ENCODE measurements at regions not wholly inside any gene's neighbourhood (a gene's known extent, or its start where the extent isn't known, plus 50 kb on each side); places are given as distances from the start of the nearest gene placed in this dataset.
A peak's percentile ranks its signal among the peaks of the same experiment; 100 is the strongest.
"Not testable (repeated sequence)": the region's sequence is repeated elsewhere in the genome, so short reads cannot be mapped to it uniquely, and the experiment has no call there.

DNA sequence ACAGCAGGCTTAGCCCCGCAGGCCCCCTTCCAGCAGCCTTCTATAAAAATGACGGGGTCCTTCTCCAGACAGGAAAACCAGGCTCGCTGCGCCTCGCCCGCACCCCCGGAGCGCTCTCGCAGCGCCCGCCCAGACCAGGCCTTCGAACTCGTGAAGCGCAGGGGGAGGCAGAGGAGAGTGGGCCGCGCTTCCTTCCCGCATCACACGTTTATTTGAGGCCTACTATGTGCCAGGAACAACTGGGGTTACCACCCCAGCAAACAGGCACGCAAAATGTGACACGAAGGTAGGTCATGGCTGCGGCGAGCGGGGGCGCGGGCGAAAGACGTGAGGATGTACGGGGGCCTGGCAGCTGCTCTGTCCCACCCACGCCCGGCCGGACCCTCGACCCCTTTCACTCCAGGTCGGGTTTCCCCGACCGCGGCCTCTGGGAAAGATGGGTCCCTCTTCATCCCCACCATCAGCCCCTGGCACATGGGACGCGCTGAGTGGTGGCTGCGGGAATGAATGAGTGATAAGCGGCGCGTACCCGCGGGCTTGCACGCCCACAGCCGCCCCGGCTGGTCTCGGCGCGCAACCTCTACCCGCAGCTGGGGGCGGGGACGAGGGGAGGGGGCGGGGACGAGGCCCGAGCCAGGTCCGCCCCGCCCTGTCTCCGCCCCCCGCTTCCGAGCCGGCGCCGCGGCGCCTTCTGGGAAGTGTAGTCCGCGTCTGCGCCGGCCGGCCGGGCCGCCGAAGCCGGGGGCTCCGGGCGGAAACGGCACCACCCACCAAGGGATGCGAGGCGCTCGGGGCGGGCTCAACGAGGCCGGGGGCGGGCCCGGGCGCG lies 59.1 kb downstream of the ZNF467 start:
- peak; percentile 22 for DNase-seq (ENCODE audit: low read depth)

DNA sequence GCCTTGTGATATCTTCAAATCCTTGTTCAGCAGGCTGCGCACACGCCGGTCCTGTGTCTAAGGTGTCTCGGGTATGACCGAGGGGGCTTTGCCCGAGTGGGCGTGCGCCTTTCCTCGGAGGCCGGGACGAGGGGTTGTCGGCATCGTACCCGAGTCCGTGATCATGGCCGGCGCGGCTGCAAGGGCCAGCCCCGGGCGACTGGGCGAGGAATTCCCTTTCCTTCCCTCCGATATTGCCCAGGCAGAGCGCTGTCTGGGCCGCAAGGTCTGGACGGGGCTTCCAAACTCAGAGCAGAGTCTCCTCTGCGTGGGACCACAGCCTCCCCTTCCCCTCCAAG lies 59.7 kb downstream of the ZNF467 start:
- DNase-seq (ENCODE audit: low read depth) = no peak

- no peak for DNase-seq (ENCODE audit: low read depth)
These were observed 60.2 kb downstream of the ZNF467 start for GRCh38 chr7:149713061-149713730.

GRCh38 chr7:149708026-149708425 lies 65.4 kb downstream of the ZNF467 start:
- DNase-seq (ENCODE audit: low read depth) = no peak

GRCh38 chr7:149707448-149707886 lies 65.9 kb downstream of the ZNF467 start:
- no peak for DNase-seq (ENCODE audit: low read depth)

- DNase-seq (ENCODE audit: low read depth) = no peak
These were observed 67.0 kb downstream of the ZNF467 start for GRCh38 chr7:149706398-149706797.

GRCh38 chr7:149704507-149704906 lies 68.9 kb downstream of the ZNF467 start:
- DNase-seq (ENCODE audit: low read depth) = no peak

DNA sequence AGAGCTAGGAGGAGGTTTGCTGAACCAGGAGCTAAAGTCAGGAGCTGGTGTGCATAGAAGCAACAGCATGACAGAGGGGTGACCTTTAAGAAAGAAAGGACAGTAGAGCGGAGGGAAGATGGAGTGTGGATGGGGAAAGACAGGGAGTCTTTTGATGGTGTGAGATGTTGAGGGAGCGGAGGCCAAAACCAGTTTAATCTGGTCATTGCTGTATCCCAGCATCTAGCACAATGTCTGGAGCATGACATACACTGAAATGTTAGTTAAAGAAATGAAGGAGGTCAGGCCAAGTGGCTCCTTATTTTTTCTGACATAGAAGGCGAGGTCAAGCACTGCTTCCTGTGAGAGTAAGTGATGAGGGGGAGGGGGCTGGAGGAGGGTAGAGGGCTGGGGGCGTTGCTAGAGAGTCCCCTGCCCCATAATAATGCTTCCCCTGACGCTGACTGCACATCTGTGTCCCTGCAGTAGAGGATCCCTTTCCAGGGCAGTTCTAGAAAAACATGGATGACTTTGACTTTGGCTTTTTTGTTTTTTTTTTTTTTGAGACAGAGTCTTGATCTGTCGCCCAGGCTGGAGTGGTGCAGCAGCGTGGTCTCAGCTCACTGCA lies 70.2 kb downstream of the ZNF467 start:
- DNase-seq (ENCODE audit: low read depth) = no peak

DNA sequence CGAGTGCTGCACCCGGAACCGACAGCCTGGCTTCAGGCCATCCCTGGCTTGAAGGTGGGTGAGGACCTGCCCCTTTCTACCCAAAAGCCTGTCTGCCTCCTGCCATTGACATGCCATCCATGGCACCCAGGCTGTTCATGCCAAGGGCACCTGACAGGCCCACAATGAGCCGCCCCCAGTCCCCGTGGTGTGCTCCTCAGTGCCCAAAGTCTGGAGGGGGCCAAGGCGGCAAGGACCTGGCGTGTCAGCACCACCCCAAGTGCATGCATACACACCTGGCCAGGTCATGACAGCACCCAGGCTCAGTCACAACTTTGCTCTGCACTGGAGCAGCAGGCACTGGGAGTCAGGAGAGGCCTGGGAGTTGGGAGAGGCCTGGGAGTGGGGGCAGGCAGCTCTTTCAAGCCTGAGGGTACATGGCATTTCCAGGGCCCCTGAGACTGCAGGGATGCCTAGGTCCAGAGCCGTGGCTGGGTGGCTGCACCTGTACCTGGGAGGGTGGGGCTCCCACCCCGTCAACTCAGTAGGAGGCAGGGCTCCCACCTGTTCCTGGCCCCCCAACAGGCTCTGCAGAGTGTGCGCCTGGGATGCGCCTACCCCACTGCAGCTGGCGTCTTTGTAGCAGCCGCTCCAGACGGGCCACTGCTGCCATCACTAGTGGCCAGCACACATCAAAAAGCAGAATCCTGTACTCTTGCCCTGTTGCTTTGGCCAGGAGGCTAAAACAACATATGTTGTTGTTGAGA lies 71.7 kb downstream of the ZNF467 start:
- no peak for DNase-seq (ENCODE audit: low read depth)

DNA sequence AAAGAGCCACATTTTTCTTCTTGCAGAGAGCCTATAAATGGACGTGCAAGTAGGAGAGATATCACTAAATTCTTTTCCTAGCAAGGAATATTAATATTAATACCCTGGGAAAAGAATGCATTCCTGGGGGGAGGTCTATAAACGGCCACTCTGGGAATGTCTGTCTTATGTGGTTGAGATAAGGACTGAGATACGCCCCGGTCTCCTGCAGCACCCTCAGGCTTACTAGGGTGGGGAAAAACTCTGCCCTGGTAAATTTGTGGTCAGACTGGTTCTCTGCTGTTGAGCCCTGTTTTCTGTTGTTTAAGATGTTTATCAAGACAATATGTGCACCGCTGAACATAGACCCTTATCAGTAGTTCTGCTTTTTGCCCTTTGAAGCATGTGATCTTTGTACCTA lies 75.6 kb downstream of the ZNF467 start:
- DNase-seq (ENCODE audit: low read depth) = not testable (repeated sequence)

DNA sequence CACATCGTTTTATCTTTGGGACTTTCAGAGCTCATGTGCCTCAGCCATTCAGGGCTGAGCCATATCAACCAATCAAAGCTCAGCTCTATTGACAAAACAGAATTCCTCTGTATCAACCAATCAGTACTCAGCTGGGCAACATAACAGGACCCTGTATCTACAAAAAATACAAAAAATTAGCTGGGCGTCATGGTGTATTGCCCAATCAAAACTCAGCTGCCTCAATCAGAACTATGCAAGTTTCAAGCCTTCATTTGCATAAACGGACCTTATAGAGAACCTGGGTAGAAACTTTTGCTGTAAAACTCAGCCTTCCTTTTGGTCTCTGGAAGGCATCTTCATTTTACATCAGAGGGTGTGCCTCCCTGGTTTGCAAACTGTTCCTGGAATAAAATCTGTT lies 77.1 kb downstream of the ZNF467 start:
- no peak for DNase-seq (ENCODE audit: low read depth)

- DNase-seq (ENCODE audit: low read depth) = no peak
These were observed 80.8 kb downstream of the ZNF467 start for GRCh38 chr7:149692557-149692982.

DNA sequence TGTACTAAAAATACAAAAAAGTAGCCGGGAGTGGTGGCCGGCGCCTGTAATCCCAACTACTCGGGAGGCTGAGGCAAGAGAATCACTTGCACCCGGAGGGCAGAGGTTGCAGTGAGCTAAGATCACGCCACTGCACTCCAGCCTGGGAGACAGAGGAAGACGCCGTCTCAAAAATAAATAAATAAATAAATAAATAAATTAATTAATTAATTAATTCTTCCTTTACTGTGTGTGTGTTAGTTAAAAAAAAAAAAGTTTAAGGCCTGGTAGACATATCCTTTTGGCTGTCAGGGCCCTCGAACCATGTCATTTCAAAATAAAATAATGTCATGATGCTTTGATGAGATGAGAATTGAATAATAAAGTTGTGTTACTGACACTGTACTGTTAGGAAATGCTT lies 81.3 kb downstream of the ZNF467 start:
- no peak for DNase-seq (ENCODE audit: low read depth)

GRCh38 chr7:149690688-149691446 lies 82.5 kb downstream of the ZNF467 start:
- DNase-seq (ENCODE audit: low read depth) = no peak

DNA sequence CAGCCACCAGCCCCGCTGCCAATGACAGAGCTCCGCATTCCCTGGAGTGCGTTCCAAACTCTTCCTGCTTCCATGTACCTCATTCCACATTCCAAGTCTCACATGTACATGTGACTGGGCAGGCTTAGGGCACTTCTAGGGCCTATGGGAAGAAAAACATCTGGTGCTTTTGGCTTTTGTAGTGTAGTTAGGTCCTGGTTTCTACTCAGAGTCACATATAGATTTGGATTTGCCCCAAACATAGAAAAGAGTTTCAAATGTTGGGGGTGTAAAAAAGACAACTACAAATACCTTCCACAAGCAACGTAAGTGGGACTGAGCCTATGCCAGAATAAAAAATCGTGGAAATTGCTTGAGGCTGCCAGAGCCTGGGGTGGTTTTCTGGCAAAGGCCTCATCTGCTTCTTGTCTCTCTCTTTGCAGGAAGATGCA lies 84.1 kb downstream of the ZNF467 start:
- no peak for DNase-seq (ENCODE audit: low read depth)

GRCh38 chr7:149688836-149689235 lies 84.6 kb downstream of the ZNF467 start:
- no peak for DNase-seq (ENCODE audit: low read depth)

GRCh38 chr7:149687820-149688219 lies 85.6 kb downstream of the ZNF467 start:
- DNase-seq (ENCODE audit: low read depth) = not testable (repeated sequence)

- no peak for DNase-seq (ENCODE audit: low read depth)
These were observed 86.9 kb downstream of the ZNF467 start for GRCh38 chr7:149686449-149686848.

GRCh38 chr7:149686011-149686410 lies 87.4 kb downstream of the ZNF467 start:
- DNase-seq (ENCODE audit: low read depth) = no peak

GRCh38 chr7:149685455-149685854 lies 87.9 kb downstream of the ZNF467 start:
- DNase-seq (ENCODE audit: low read depth) = no peak

- no peak for DNase-seq (ENCODE audit: low read depth)
These were observed 89.5 kb downstream of the ZNF467 start for GRCh38 chr7:149683898-149684297.

DNA sequence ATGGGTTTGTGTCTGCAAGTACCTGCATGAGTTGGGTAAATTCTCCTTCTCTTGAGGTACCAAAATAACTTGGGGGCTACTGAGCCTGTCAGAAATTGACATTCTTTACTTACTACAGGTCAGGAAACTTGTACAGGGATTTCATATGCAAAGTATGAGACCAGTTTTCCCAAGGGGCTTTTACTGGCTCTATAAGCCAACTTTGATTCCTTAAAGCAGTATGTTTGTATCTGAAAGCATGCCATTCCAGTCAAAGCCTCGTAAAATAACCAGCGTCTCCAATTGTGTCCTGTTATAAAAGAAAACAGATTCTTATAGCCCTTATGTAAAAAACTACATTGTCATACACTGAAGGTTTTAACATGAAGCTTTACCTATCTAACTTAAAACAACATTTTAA lies 90.2 kb downstream of the ZNF467 start:
- DNase-seq (ENCODE audit: low read depth) = no peak
